GM18507 (cell line): ENCODE measurements at regions not wholly inside any gene's neighbourhood (a gene's known extent, or its start where the extent isn't known, plus 50 kb on each side); places are given as distances from the start of the nearest gene placed in this dataset.

Experiments
- DNase-seq: peaks from one replicate; pipeline ENCODE4 v3.0.0; 2011; ENCODE audit warnings: low read depth; ENCODE audit not compliant: insufficient read length; ENCODE audit errors: extremely low spot score
- FAIRE-seq: peaks from 2 replicates; lab custom pipeline; 2011; peaks lifted over from hg19 to GRCh38; lab: Jason Lieb, UNC

DNA sequence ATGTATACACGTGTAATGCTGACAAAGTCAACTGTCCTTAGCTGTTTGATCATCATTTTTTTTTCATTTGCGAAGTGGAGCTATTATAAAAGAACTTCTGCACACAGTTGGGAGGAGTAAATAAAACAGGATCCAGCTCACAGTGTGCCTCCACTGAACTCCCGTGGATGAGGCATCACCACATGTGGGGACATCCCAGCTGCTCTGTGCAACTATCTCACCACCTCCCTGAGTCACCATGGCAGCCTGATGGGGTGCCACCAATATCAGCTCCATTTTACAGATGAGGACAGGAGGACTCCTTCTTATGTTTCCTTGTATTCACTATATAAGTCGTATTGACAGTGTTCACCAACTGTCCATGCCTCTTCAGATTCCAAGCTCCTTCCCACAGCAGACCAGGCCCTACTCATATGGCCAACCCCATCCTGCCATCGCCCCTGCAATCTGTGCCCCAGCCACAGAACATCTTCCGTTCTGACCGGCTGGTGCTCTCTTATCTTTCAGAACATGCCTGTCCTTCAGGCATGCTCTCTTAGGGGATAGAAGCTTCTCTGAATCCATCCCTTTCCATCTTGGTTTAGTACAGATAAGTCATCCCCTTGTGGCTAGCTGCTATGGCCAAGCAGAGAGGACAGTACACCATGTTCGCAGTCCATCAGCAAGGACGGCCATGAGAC lies 288.1 kb downstream of the RNF144A start:
- no peak for FAIRE-seq
- no peak for DNase-seq

DNA sequence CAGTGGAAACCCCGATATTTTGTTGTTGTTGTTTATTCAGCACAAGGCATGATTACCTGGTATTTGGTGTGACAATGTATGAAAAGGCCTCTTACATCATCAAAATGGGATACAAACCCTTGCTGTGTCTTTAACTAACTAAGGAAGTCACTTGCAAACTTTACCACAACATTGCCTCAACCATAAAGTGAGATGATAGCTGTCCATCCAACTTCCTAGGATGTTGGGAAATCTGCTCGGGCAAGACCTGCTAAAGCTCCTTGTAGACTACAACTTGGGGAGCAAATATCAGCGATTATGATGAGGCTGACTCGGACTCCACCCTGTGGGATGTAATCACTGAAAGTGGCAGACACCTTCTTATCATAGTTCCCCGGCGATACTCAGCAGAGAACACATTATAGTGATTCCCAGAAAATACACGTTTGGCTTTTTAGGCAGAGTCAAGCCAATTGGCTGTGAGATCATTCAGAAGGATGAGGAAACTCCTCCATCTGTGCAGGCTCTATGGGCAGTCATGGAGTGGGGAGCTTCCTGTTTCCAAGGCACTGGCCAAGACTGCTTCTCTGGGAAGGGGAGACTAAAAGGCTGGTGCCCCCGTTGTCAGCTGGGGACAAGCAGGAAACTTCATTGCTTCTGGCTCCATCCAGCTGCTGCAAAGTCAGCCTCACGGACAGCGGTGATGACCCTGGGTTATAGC lies 289.0 kb downstream of the RNF144A start:
- FAIRE-seq (no peak), DNase-seq (no peak)

DNA sequence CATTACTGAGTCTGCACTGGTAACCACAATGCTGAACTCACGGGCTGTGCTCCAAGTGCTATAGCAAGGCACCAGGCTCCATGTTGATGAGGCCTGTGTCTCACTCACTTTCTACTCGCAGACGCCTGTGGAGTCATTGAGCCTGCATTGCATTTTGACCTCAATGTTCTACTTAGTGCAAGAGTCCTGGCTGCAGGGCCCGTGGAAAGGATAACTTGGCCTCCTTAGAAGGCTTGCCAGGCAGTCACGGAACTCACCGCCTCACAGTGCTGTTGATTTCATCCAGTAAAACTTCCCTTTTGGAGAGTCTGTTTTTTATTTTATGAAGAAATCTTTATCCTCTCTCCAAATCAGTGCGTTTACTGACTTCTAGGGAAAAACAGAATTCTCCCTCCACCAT lies 290.4 kb downstream of the RNF144A start:
- no peak for DNase-seq

DNA sequence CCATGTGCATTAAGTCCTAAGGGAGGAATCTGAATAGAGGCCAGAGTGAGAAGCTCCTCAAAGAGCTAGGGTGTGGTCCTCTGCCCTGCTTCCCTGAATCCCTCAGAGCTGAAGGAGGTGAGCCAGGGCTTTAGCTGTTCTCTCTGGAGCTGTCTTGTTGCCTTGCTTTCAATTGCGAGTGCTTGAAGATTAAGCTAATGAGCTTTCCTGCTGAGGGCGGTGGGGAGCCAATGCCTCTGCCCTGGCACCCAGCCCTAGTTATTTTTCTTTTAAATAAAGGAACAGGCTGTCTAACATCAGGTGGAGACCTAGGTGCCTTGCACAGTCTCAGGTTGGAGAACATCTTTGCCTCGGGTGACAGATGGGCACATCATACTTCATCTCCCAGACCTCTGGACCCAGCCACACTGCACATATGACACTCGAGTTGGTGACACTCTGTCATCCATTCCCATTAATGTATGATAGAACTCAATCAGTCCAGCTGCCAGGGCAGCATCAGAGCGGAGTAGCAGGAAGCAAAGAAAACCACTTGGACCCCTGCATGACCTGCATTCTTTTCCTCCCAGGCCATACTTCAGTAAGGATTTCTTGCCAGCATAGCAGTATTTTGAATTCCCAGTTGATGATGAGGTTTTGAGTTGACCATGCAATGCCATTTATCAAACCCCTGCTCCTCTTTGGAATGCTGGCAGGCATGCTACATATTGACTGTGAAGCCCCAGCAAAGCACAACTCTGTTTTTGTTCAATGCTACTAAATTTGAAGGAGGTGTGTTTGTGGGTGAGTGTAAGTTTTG lies 292.7 kb downstream of the RNF144A start:
- no peak for FAIRE-seq
- DNase-seq, result no peak

More for the DNA sequence above, 290.4 kb downstream of the RNF144A start:
- no peak for FAIRE-seq

DNA sequence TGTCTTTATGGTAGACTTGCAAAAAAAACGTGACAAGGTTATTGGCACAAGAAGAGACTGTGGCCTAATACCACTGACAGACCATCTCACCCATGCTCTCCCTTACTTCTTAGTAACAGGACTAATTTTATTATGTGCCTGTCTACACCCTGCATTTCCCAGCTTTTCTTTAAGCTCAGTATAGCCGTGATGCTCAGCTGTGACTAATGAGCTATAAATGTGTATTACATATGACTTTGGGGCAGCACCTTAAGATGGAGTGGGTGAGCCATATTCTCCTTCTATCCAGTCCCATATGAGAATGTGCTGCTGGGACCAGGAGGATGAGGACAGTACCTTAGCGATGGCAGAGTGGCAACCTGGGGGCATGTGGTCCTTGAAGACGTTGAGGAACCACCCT lies 293.5 kb downstream of the RNF144A start:
- DNase-seq (no peak), FAIRE-seq (no peak)

DNA sequence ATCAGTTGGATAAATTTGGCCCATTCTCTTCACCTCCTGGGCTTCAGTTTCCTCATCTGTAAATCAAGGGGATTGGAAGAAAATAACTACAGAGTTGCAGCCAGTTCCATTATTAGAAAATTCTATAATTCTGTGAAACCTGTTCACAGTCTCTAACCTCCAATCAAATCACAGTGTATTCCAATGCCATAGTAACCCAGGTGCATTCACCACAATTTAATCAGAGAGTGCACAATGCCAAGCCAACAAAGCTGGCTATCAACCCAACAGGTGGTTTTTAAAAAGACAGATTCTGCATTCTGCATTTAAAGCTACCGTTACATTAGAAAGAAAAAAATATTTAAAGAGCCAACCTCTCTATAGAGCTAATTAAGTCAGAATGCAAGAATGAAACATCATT lies 308.6 kb downstream of the RNF144A start:
- FAIRE-seq, result no peak
- DNase-seq, result no peak

DNA sequence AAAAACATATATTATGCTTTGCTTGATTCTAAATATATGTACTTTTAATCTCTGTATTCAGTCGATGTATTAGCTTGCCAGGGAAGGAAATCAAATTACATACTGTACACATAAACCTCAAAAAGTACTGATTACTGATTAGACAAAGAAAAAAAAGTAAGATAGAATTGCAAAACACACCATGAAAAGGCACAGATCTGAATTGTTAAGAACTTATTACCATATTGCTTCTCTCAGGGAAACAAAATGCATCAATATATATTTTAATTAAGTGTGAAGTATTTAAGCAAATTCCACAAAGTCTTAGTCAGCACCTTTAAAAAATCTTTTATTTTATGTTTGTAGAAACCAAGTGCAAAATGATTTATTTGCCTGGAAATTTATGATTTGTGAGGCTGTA lies 309.3 kb downstream of the RNF144A start:
- no peak for FAIRE-seq

DNA sequence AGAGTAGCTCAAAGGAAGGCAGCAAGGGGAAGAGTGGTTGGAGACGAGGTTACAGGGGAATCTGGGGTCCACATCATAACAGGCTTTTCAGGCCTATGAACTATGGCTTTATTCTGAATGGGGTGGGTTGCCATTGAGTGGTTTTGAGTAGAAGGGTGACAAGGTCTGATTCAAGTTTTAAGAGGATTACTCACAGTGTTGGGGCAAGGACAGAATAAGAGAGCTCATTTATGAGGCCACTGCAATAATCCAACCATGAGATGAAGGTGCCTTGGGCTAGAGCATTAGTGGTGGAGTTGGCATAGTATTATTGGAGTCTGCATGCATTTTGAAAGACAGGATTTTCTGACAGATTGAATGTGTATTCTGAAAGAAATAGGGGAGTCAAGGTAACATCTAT lies 315.9 kb downstream of the RNF144A start:
- DNase-seq, result no peak
- FAIRE-seq, result no peak

More for the DNA sequence above, 309.3 kb downstream of the RNF144A start:
- no peak for DNase-seq

DNA sequence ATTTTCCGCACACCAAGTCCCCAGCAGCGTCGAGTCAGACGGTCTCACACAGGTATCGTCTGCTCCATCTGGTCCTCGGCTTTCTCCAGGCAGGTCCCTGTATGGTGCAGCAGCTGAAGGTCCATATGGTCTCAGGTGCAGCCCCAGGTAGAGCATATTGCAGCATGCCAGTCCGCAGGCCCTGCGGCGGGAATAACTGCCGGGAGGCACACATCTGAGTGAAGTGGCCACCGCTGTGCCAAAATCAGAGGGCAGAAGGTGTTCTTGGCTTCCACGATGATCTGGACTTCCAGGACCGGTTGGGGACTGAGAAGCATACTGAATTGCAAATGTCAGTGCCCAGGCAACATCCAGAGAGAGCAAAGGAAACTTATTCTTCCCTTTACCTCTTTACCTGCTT lies 320.3 kb downstream of the RNF144A start:
- DNase-seq, result no peak
- FAIRE-seq, result no peak

DNA sequence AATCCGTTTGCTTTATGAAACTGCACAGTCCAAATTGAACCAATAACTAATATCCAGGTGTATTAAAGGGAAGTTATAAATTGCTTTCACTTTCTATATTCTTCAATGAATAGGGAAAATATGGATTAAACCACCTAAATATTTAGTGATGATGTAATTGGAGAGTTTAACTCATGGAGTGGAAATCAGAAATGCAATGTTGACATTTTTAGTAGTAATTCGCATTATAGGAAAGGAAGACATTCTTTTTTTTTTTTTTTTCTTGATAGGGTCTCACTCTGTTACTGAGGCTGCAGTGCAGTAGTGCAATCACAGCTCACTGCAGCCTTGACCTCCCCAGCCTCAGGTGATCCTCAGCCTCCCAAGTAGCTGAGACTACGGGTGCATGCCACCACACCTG lies 321.9 kb downstream of the RNF144A start:
- FAIRE-seq (no peak), DNase-seq (no peak)

DNA sequence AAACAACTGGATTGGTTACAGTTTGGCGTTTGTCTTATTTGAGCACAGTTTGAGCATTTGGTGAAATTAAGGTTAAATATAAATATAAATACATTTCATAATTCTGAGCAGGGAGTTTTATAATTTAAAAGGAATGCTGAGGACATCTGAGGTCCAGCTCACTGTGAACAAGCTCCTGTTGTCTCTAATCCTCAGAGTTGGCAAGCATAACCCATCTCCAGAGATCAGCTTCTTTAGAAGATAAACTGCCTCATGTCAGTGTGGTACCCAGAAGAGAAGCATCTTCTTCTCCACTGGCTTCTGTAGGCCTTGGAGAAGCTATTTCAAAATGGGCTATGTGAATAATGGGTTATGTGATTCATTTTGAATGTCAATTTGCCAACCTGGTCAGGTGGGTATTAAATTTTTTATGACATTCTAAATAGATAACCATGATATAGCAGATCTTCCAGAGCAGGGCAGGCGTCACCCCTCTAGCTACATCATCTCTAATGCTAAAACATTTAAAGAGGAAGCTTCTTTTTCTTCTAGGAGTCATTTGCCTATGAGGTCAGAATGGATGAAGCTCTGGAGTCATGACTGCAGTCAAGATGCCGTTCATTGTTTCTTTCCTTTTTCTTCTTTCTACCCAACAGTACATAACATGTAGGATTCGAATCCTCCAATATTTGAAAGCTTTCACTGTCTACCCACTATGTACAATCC lies 324.0 kb downstream of the RNF144A start:
- no peak for DNase-seq
- FAIRE-seq, result no peak

DNA sequence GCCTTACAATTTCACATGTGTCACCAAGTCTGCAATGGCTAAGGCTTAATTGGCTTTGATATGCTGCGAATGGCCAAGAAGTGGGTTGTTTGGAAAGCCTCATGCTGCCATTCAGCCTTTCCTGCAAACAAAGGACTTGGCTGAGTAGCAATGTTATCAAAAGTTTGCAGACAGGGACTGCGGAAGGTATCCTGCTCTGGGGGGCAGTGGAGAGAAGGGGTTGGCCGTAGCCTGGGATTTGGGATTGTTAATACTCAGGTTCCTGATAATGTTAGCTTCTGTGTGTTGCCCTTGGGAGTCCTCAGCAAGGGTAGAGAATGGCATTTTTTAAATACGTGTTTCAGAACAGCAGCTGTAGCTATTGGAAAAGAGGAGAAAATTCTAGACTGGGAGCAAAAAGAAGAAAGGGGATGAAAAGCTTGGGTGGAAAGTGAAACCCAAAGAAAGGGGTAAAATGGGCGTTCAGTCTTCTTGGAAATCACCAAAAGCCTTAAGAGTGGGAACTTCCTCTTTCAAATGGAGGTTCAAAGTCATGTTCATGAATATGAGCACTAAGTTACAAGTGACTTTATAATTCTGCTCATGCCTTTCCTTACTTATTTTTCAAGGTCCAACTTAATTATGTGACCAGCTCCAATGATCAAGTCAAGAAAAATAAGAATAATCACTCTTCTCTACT lies 325.1 kb downstream of the RNF144A start:
- DNase-seq (no peak), FAIRE-seq (no peak)

DNA sequence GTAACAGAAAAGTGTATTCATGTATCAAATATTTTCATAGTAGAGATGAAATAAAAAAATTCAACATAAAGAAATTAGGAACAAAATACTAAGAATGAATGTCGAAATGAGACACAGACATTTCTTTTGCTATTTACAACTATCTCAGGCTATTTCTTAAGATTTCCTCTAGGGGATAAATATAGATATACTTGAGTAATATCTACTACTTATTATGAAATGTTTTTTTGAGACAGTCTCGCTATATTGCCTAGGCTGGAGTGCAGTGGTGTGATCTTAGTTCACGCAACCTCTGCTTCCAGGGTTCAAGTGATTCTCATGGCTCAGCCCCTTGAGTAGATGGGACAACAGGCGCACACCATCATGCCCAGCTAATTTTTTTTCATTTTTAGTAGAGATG lies 326.1 kb downstream of the RNF144A start:
- FAIRE-seq, result no peak
- DNase-seq, result no peak

DNA sequence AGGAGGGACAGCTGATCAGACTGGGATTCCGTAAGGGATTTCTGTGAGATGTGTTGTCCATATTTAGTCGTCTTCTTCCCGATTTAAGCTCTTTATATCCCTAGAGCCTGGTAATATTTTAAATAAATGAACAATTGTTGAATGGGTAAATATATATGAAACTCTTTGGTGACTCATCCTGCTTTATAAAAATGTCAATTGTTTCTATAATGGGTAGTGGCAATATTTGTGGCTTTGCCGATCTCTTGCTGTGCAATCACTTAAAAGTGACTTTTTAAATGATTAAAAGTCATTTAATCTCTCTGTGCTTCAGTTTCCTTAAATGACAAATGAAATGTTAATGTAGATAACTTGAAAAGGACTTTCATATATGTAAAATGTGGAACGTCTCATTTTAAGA lies 339.2 kb downstream of the RNF144A start:
- FAIRE-seq, result no peak
- DNase-seq, result no peak

DNA sequence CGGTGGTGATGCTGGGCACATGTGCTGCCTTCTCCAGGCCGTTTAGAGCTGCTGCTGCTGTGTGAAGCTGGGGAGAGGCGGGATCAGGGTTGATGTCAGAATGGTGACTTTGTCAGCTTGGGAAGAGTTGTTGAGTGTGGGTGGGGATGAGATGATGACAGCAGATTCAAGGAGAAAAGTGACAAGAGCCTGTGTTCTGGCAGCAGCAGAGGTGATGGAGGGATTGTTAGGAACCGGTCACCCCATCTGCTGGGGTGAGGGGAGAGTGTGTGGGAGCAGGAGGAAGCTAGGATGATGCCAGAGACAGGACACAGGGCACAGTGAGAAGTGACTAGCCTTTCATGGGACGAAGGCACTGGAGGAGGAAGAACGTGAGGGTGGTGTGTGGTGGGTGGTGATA lies 345.5 kb downstream of the RNF144A start:
- FAIRE-seq (peak; percentile 15), DNase-seq (no peak)

DNA sequence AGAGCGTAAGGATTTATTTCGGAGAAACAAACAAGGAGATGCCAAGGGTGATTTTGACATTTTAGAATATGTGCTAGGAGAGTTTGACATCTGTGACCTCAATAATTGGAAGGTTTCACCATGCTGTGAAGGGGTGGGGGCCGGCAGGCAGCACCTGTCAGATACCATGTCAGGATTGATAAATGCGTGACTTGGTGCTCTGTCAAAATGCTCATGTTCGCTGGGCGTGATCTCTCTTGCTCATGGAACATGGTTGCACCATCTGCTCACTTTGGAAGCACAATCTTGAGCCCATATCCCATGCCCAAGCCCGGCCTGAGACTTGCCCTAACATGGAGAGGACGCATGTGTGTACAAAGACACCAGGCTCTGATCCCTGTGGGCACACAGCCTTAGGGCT lies 347.6 kb downstream of the RNF144A start:
- DNase-seq (no peak), FAIRE-seq (no peak)

DNA sequence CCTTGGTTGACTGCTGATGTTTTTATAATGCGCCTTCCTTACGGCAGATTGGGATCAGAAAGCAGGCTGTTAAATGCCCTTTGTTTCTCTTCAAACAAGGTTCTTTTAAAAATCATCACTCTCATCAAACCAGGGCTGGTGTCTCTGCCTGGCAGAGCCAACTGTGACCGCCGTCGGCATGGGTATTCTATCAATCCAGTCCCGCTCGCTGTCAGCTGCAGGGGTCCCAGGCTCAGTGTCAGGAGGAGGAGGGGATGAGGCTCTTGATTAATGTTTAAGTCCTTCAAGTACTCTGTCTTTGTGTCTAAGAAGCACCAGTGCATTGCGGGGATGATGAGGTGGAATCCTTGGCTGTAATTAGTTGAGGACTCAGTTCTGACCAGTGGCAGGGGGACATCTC lies 348.1 kb downstream of the RNF144A start:
- DNase-seq (no peak), FAIRE-seq (no peak)

DNA sequence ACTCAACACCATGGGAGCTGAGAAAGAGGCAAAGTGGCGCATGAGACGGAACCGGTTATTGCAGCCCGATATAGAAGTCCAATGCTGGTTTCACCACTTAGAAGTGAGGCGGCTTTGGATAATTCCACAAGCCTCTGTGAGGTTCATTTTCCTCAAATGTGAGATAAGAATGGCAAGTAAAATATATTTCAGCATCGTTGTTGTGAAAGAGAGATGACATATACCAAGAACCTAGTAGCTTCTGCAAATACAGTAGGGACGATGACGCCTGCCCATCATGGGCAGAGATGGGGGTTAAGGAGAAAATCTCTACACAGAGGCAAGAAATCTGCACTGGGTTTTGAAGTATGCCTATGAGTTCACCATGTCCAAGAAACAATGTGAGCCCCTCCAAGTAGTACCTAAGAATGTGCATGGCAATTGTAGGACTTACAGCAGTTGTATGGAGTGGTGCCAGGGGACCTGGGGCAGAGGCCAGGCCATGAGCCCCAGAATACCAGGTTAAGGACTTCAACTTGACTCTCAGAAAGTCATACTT lies 352.0 kb downstream of the RNF144A start:
- no peak for DNase-seq
- FAIRE-seq, result no peak

DNA sequence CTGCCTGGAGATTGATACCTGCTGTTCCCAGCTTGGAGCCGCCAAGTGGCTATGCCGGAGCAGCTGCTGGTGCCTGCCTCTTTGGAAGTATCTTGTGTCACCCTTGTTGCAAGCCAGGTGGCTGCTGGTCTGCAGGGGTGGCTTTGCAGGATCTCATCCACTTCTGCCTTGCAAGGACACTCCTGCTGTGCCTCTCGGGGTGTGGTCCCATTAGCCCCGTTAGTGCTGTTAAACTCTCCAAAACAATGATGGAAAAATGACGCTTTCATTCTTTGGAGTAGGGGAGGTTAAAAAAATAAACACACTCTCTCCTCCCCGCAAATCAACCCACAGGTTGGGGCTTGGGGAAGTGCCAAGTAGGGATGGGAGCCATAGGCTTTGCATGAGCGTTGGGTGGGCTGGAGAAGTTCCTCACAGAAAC lies 352.8 kb downstream of the RNF144A start:
- DNase-seq, result no peak
- no peak for FAIRE-seq
